ENCODE measurements at regions not wholly inside any gene's neighbourhood (a gene's known extent, or its start where the extent isn't known, plus 50 kb on each side); places are given as distances from the start of the nearest gene placed in this dataset.

DNA sequence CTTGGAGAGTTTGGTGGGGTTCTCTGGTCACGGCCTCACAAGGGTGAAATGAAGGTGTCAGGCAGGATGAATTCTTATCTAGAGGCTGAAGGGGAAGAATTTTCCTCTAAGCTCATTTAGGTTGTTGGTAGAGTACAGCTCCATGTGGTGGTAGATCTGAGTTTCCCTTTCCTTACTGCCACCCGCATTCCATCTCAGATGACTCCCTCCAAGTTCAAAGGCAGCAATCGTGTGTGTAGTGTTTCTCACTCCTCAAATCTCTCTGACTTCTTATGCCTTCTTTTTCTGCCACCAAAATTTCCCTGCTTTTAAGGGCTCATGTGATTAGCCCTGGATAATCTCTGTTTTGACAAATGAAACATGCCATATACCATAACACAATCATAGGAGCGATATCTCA is 135.5 kb upstream of the MYOCD start:
- no peak overlapping the region for H3K4me3 ChIP-seq (ENCODE audit: low read length)
- DNase-seq (ENCODE audit: low read depth) = no peak
- no peak for TF ChIP-seq CTCF (conservative IDR thresholded peaks at IDR 0.05; ENCODE audit: low read length)

DNA sequence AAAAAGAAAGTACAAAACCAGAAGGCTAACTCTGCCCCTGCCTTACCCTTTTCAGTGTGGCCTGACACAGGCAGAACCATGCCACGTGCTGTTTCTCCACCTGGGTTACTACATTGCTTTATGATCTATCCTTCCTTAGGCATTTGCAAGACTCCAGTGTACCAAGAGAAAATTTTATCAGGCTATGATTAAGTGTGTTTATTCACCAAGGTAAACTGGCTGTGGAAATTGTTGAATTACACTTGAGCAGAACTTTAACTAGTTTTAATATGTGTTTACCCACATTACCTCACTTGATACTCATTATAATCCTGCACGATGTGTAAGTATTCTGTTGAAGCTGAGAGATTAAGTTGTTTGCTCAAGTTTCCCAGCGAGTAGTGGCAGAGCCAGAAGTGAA is 129.7 kb upstream of the MYOCD start:
- no peak overlapping the region for H3K4me3 ChIP-seq (ENCODE audit: low read length)
- no peak for DNase-seq (ENCODE audit: low read depth)
- no peak for TF ChIP-seq CTCF (conservative IDR thresholded peaks at IDR 0.05; ENCODE audit: low read length)

- no peak for TF ChIP-seq CTCF (conservative IDR thresholded peaks at IDR 0.05; ENCODE audit: low read length)
- DNase-seq (ENCODE audit: low read depth) = no peak
- no peak overlapping the region for H3K4me3 ChIP-seq (ENCODE audit: low read length)
These were observed 129.2 kb upstream of the MYOCD start for GRCh38 chr17:12536472-12536871.

DNA sequence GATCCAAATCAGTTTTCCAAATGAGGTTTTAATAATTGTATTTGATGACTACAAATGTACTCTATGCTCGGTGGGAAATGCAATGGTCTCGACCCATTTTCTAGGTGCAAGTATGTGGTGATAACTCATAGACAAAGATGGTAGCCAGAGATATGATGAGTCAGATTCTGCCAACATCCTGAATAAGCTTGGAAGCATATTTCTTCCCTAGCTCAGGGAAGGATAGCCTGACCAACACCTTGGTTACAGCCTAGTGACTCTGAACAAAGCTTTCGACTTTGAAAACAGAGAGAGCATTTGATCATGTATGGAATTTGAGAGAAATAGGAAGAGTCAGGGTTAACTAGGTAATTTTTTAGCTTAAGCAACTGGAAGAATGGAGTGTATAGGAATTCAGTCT is 128.3 kb upstream of the MYOCD start:
- no peak for TF ChIP-seq CTCF (conservative IDR thresholded peaks at IDR 0.05; ENCODE audit: low read length)

GRCh38 chr17:12538003-12538402 is 127.7 kb upstream of the MYOCD start:
- no peak for DNase-seq (ENCODE audit: low read depth)
- TF ChIP-seq CTCF (conservative IDR thresholded peaks at IDR 0.05; ENCODE audit: low read length) = no peak
- no peak overlapping the region for H3K4me3 ChIP-seq (ENCODE audit: low read length)

More for the DNA sequence above, 128.3 kb upstream of the MYOCD start:
- H3K4me3 ChIP-seq (ENCODE audit: low read length) = no peak overlapping the region
- DNase-seq (ENCODE audit: low read depth) = no peak

DNA sequence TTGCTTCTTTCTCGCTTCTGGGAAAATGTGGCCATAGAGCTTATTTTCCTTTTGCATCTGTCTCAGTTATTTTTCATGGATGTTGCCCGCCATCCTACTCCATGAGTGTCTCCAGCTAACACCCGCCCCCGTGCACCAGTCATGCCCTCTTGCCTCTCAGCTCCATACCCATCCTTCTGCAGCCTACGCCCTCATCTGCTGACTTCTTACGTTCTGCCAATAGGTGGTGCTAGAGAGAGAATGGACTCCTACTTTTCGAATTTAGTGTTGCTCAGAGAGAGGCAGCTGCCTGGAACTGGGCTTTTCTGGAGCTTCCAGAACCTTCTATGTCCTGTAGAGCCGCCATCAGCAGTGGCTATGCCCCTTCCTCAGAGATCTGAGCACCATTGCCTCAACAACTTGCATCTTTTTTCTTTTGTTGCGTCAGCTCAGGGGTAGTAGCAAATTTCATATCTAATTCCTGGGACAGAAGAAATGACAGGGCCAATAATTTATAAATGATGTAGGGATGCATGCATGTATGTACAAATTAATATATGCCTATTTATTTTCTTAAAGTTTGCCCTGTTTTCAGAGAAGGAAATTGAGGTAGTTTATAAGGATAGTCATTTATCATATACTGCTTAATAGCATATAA is 119.7 kb upstream of the MYOCD start:
- H3K4me3 ChIP-seq (ENCODE audit: low read length) = no peak overlapping the region
- DNase-seq (ENCODE audit: low read depth) = peak; percentile 57
- peak; percentile 90 for TF ChIP-seq CTCF (conservative IDR thresholded peaks at IDR 0.05; ENCODE audit: low read length)

DNA sequence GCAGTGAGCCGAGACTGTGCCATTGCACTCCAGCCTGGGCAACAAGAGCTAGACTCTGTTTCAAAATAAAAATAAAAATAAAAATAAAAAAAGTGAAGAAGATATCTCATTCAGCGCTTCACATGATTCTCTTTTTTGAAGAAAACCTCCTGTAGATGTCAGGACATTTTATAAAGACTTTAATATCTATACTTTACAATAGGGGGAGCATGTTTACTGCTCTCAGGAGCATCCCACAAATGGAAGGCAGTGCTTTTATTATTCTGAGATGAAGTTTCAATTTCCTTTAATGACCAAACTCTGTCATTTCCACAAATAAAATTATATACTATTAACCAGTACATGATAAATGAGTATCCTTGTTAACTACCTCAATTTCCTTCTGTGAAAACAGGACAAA is 118.7 kb upstream of the MYOCD start:
- TF ChIP-seq CTCF (conservative IDR thresholded peaks at IDR 0.05; ENCODE audit: low read length) = no peak
- no peak for DNase-seq (ENCODE audit: low read depth)
- H3K4me3 ChIP-seq (ENCODE audit: low read length) = no peak overlapping the region

Measured in AG10803 (cell line).